ENCODE measurements at regions not wholly inside any gene's neighbourhood (a gene's known extent, or its start where the extent isn't known, plus 50 kb on each side); places are given as distances from the start of the nearest gene placed in this dataset.

GRCh38 chrX:117038918-117039440, 576.2 kb upstream of the CT83 start:
- Mint-ChIP-seq H3K36me3 (ENCODE audit: low read depth) (no peaks in the 10 kb centered on the region), H3K4me1 (no peaks in the 10 kb centered on the region), H3K27me3 (no peaks in the 10 kb centered on the region), H3K9me3 (peaks cover 2% of the 10 kb centered on the region), H3K4me3 (no peak overlapping the region), H3K27ac (no peak overlapping the region)
- CTCF ChIA-PET = no interaction called here
- POLR2A ChIA-PET = no interaction called here
- DNase-seq = no peak

- CTCF ChIA-PET = no interaction called here
- Mint-ChIP-seq H3K27me3 (no peaks in the 10 kb centered on the region), H3K27ac (no peak overlapping the region), H3K4me1 (no peaks in the 10 kb centered on the region), H3K36me3 (ENCODE audit: low read depth) (no peaks in the 10 kb centered on the region), H3K4me3 (no peak overlapping the region), H3K9me3 (no peaks in the 10 kb centered on the region)
- DNase-seq = no peak
- POLR2A ChIA-PET = no interaction called here
Measured at GRCh38 chrX:117010243-117010642, 547.5 kb upstream of the CT83 start.

GRCh38 chrX:117002981-117003380, 540.2 kb upstream of the CT83 start:
- CTCF ChIA-PET = no interaction called here
- H3K27ac Mint-ChIP-seq = no peak overlapping the region
- DNase-seq = no peak

GRCh38 chrX:116975517-116975916, 512.7 kb upstream of the CT83 start:
- H3K4me1 Mint-ChIP-seq = no peaks in the 10 kb centered on the region
- DNase-seq = no peak
- H3K4me3 Mint-ChIP-seq = no peak overlapping the region
- ChIA-PET CTCF (no interaction called here), POLR2A (no interaction called here)
- no peak overlapping the region for H3K27ac Mint-ChIP-seq
- H3K9me3 Mint-ChIP-seq = peaks cover 4% of the 10 kb centered on the region
- no peaks in the 10 kb centered on the region for H3K36me3 Mint-ChIP-seq (ENCODE audit: low read depth)
- H3K27me3 Mint-ChIP-seq = no peaks in the 10 kb centered on the region

More at GRCh38 chrX:117002981-117003380, 540.2 kb upstream of the CT83 start:
- POLR2A ChIA-PET = no interaction called here
- H3K9me3 Mint-ChIP-seq = no peaks in the 10 kb centered on the region
- no peak overlapping the region for H3K4me3 Mint-ChIP-seq
- no peaks in the 10 kb centered on the region for H3K36me3 Mint-ChIP-seq (ENCODE audit: low read depth)
- no peaks in the 10 kb centered on the region for H3K27me3 Mint-ChIP-seq
- H3K4me1 Mint-ChIP-seq = no peaks in the 10 kb centered on the region

DNA sequence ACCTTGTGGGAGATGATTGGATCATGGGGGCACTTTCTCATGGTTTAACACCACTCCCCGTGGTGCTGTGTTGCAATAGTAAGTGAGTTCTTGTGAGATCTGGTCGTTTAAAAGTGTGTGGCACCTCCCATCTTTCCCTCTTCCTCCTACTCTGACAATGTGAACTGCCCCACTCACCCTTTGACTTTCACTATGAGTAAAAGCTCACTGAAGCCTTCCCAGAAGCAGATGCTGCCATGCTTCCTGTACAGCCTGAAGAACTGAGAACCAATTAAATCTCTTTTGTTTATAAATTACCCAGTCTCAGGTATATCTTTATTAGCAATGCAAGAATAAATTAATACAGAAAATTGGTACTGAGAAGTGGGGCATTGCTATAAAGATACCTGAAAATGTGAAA, 509.6 kb upstream of the CT83 start:
- Mint-ChIP-seq H3K36me3 (ENCODE audit: low read depth) (no peaks in the 10 kb centered on the region), H3K27ac (no peak overlapping the region), H3K27me3 (no peaks in the 10 kb centered on the region), H3K4me1 (no peaks in the 10 kb centered on the region), H3K4me3 (no peak overlapping the region), H3K9me3 (peaks cover 4% of the 10 kb centered on the region)
- POLR2A ChIA-PET = no interaction called here
- CTCF ChIA-PET = no interaction called here
- no peak for DNase-seq

DNA sequence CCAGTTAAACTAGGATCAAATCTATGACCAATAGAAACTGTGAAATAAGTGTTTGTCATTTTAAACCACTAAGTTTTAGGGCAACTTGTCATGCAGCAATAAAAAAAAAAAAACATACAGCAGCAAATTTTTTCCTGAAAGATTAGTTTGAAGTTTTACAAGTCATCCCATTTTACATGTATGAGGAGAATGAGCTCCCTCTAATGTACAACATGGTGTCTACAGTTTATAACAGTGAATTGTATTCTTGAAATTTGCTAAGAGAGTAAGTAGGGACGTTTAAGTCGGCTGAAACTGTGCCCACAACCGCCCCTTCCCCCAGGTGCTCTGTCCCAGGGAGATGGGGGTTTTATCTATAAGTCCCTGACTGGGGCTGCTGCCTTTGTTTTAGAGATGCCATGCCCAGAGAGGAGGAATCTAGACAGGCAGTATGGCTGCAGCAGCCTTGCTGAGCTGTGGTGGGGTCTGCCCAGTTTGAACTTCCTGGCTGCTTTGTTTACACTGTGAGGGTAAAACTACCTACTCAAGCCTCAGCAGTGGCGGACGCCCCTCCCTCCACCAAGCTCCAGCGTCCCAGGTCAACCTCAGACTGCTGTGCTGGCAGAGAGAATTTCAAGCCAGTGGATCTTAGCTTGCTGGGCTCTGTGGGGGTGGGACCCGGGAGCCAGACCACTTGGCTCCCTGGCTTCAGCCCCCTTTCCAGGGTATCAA, 499.3 kb upstream of the CT83 start:
- Mint-ChIP-seq H3K36me3 (ENCODE audit: low read depth) (no peaks in the 10 kb centered on the region), H3K4me3 (no peak overlapping the region), H3K4me1 (no peaks in the 10 kb centered on the region), H3K27me3 (no peaks in the 10 kb centered on the region), H3K27ac (no peak overlapping the region), H3K9me3 (no peaks in the 10 kb centered on the region)
- POLR2A ChIA-PET = no interaction called here
- no peak for DNase-seq
- CTCF ChIA-PET = interaction anchor here (0.6 to 1.0 kb wide), 2 partner anchors 23 to 24 kb away, joined by 3 read pairs; no protein-coding TSS in a partner anchor

DNA sequence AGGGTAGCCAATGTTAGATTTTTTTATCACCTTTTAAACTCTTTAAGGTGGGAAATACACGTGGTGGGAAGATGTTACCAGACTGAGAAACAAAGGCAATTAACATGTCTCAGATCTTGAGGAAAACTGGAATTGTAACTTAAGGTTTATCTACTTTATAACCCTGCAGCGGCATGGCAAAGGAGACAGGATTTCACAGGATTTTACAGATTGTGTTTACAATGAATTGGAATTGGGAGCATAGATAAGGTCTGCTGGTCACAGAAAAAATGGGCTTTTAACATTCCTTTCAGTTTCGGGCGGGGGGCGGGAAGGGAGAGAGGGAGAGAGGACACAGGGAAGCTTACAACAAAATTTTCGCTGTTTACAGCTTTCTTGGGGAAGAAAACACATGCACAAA, 467.5 kb upstream of the CT83 start:
- ChIA-PET POLR2A (no interaction called here), CTCF (no interaction called here)
- H3K4me3 Mint-ChIP-seq = no peak overlapping the region
- no peaks in the 10 kb centered on the region for H3K27me3 Mint-ChIP-seq
- no peaks in the 10 kb centered on the region for H3K4me1 Mint-ChIP-seq
- no peaks in the 10 kb centered on the region for H3K36me3 Mint-ChIP-seq (ENCODE audit: low read depth)
- DNase-seq = no peak
- H3K27ac Mint-ChIP-seq = no peak overlapping the region
- H3K9me3 Mint-ChIP-seq = no peaks in the 10 kb centered on the region

DNA sequence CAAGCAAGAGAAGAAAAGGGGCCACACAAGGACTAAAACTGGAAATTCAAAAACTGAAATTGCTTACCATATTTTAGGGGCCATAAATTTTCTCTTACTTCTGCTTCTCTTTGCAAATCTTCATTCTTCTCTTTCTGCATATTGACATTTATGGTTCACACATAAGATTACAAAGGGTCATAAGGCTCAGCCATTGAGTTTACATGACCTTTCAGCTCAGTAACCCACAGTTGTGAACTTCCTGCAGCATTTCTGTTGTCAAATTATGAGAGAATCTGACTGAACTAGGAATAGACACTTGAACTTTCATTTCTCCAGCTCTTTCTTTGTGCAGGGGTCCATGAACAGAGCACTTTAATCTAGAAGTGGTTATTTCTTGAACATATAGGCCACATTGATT, 434.8 kb upstream of the CT83 start:
- ChIA-PET POLR2A (no interaction called here), CTCF (no interaction called here)
- H3K9me3 Mint-ChIP-seq = peaks cover 5% of the 10 kb centered on the region
- H3K36me3 Mint-ChIP-seq (ENCODE audit: low read depth) = no peaks in the 10 kb centered on the region
- H3K4me3 Mint-ChIP-seq = no peak overlapping the region
- no peaks in the 10 kb centered on the region for H3K27me3 Mint-ChIP-seq
- no peak for DNase-seq
- no peak overlapping the region for H3K27ac Mint-ChIP-seq
- no peaks in the 10 kb centered on the region for H3K4me1 Mint-ChIP-seq

- H3K4me1 Mint-ChIP-seq = no peaks in the 10 kb centered on the region
- peaks cover 2% of the 10 kb centered on the region for H3K9me3 Mint-ChIP-seq
- no peaks in the 10 kb centered on the region for H3K36me3 Mint-ChIP-seq (ENCODE audit: low read depth)
- no peak overlapping the region for H3K27ac Mint-ChIP-seq
- CTCF ChIA-PET = no interaction called here
- no peak for DNase-seq
- POLR2A ChIA-PET = no interaction called here
- no peak overlapping the region for H3K4me3 Mint-ChIP-seq
- H3K27me3 Mint-ChIP-seq = no peaks in the 10 kb centered on the region
Measured at GRCh38 chrX:116881961-116882360, 419.2 kb upstream of the CT83 start.

GRCh38 chrX:116873671-116874070, 410.9 kb upstream of the CT83 start:
- no peak for DNase-seq
- H3K4me3 Mint-ChIP-seq = no peak overlapping the region
- ChIA-PET POLR2A (no interaction called here), CTCF (no interaction called here)
- H3K9me3 Mint-ChIP-seq = peaks cover 2% of the 10 kb centered on the region
- H3K36me3 Mint-ChIP-seq (ENCODE audit: low read depth) = no peaks in the 10 kb centered on the region
- H3K27me3 Mint-ChIP-seq = no peaks in the 10 kb centered on the region
- no peak overlapping the region for H3K27ac Mint-ChIP-seq
- no peaks in the 10 kb centered on the region for H3K4me1 Mint-ChIP-seq

- Mint-ChIP-seq H3K4me3 (no peak overlapping the region), H3K4me1 (no peaks in the 10 kb centered on the region), H3K36me3 (ENCODE audit: low read depth) (no peaks in the 10 kb centered on the region), H3K27me3 (no peaks in the 10 kb centered on the region), H3K9me3 (peaks cover 2% of the 10 kb centered on the region), H3K27ac (no peak overlapping the region)
- ChIA-PET CTCF (no interaction called here), POLR2A (no interaction called here)
- DNase-seq = no peak
Measured at GRCh38 chrX:116872931-116873330, 410.2 kb upstream of the CT83 start.

GRCh38 chrX:116863029-116863428, 400.3 kb upstream of the CT83 start:
- H3K27ac Mint-ChIP-seq = no peak overlapping the region
- H3K4me1 Mint-ChIP-seq = no peaks in the 10 kb centered on the region
- H3K4me3 Mint-ChIP-seq = no peak overlapping the region
- no peaks in the 10 kb centered on the region for H3K36me3 Mint-ChIP-seq (ENCODE audit: low read depth)
- H3K9me3 Mint-ChIP-seq = peaks cover 3% of the 10 kb centered on the region
- no peak for DNase-seq
- CTCF ChIA-PET = interaction anchor here (0.6 kb wide), 1 partner anchor 82 kb away, joined by 3 read pairs; no protein-coding TSS in a partner anchor
- POLR2A ChIA-PET = no interaction called here
- no peaks in the 10 kb centered on the region for H3K27me3 Mint-ChIP-seq

DNA sequence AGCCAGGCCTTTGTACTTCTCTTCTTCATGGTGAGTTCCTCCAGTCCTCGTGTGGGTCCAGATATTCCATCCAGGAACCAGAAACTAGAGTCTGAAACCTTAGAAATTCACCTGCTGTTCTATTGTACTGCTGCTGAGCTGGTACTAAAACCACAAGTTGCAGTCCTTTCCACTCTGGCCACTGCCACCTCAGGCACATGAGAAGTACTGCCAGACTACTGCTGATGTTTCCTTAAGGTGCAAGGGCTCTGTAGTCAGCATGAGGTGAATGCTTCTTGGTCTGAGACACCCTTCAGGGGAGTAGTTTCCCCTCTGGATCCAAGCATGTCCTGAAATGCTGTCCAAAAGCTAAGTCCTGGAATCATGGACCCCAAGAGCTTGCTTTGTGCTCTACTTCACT, 399.6 kb upstream of the CT83 start:
- POLR2A ChIA-PET = no interaction called here
- Mint-ChIP-seq H3K27ac (no peak overlapping the region), H3K36me3 (ENCODE audit: low read depth) (no peaks in the 10 kb centered on the region)

GRCh38 chrX:116841290-116841689, 378.5 kb upstream of the CT83 start:
- CTCF ChIA-PET = no interaction called here
- Mint-ChIP-seq H3K9me3 (peaks cover 3% of the 10 kb centered on the region), H3K27ac (no peak overlapping the region), H3K36me3 (ENCODE audit: low read depth) (no peaks in the 10 kb centered on the region), H3K4me1 (no peaks in the 10 kb centered on the region), H3K4me3 (no peak overlapping the region), H3K27me3 (no peaks in the 10 kb centered on the region)
- POLR2A ChIA-PET = no interaction called here
- no peak for DNase-seq

More for the DNA sequence above, 399.6 kb upstream of the CT83 start:
- CTCF ChIA-PET = interaction anchor here (0.6 kb wide), 1 partner anchor 82 kb away, joined by 3 read pairs; no protein-coding TSS in a partner anchor
- H3K9me3 Mint-ChIP-seq = peaks cover 2% of the 10 kb centered on the region
- H3K4me3 Mint-ChIP-seq = no peak overlapping the region
- H3K27me3 Mint-ChIP-seq = no peaks in the 10 kb centered on the region
- no peaks in the 10 kb centered on the region for H3K4me1 Mint-ChIP-seq
- DNase-seq = no peak

Data from activated CD4-positive, alpha-beta T cell treated with anti-CD3 and anti-CD28 coated beads, Interleukin-2, amount 10 ng/mL, durations not matched to agents 7 days and 5 days (primary cell).